ENCODE measurements at regions not wholly inside any gene's neighbourhood (a gene's known extent, or its start where the extent isn't known, plus 50 kb on each side); places are given as distances from the start of the nearest gene placed in this dataset.

GRCh38 chr12:111212814-111213456 is 156.0 kb downstream of the PHETA1 start:
- Histone ChIP-seq H3K4me1 (ENCODE audit: insufficient read depth) (no peaks in the 10 kb centered on the region), H3K4me2 (no peak overlapping the region), H3K9me3 (ENCODE audit: low read depth) (no peaks in the 10 kb centered on the region), H4K20me1 (ENCODE audit: insufficient read depth, poor library complexity, severe bottlenecking) (no peaks in the 10 kb centered on the region), H3K4me3 (no peak overlapping the region), H3K36me3 (replicated peaks; ENCODE audit: insufficient read depth, low read depth) (no peaks in the 10 kb centered on the region), H3K9me2 (replicated peaks; ENCODE audit: insufficient read depth) (no peaks in the 10 kb centered on the region), H3K79me2 (no peaks in the 10 kb centered on the region), H3K27ac (no peak overlapping the region), H2AFZ (no peak overlapping the region), H3K27me3 (peaks cover 8% of the 10 kb centered on the region)
- WGBS (ENCODE audit: low lambda C conversion rate, missing lambda C conversion rate): 87% methylated on average over 12 of the region's 12 CpGs
- no peak for TF ChIP-seq EZH2 (IDR thresholded peaks at IDR 0.05; ENCODE audit: borderline replicate concordance)
- TF ChIP-seq CTCF (IDR thresholded peaks at IDR 0.05; ENCODE audit: poor library complexity): no peak
- no peak for TF ChIP-seq EZH2phosphoT487 (IDR thresholded peaks at IDR 0.05; ENCODE audit: low read depth, severe bottlenecking, unreplicated experiment)
- DNase-seq (ENCODE audit: low spot score): no peak

GRCh38 chr12:111211910-111212757 is 156.8 kb downstream of the PHETA1 start:
- no peaks in the 10 kb centered on the region for H3K9me2 ChIP-seq (replicated peaks; ENCODE audit: insufficient read depth)
- H2AFZ ChIP-seq: no peak overlapping the region
- no peaks in the 10 kb centered on the region for H3K4me1 ChIP-seq (ENCODE audit: insufficient read depth)
- no peaks in the 10 kb centered on the region for H3K79me2 ChIP-seq
- no peaks in the 10 kb centered on the region for H4K20me1 ChIP-seq (ENCODE audit: insufficient read depth, poor library complexity, severe bottlenecking)
- H3K4me3 ChIP-seq: no peak overlapping the region
- H3K4me2 ChIP-seq: no peak overlapping the region
- H3K9me3 ChIP-seq (ENCODE audit: low read depth): no peaks in the 10 kb centered on the region
- H3K36me3 ChIP-seq (replicated peaks; ENCODE audit: insufficient read depth, low read depth): no peaks in the 10 kb centered on the region
- WGBS (ENCODE audit: low lambda C conversion rate, missing lambda C conversion rate): 44% methylated on average over 7 of the region's 7 CpGs
- TF ChIP-seq EZH2phosphoT487 (IDR thresholded peaks at IDR 0.05; ENCODE audit: low read depth, severe bottlenecking, unreplicated experiment) (no peak), EZH2 (IDR thresholded peaks at IDR 0.05; ENCODE audit: borderline replicate concordance) (no peak), CTCF (IDR thresholded peaks at IDR 0.05; ENCODE audit: poor library complexity) (no peak)
- peaks cover 11% of the 10 kb centered on the region for H3K27me3 ChIP-seq
- H3K27ac ChIP-seq: no peak overlapping the region
- peak; percentile 18 for DNase-seq (ENCODE audit: low spot score)

- H4K20me1 ChIP-seq (ENCODE audit: insufficient read depth, poor library complexity, severe bottlenecking): no peaks in the 10 kb centered on the region
- no peak overlapping the region for H3K4me2 ChIP-seq
- no peaks in the 10 kb centered on the region for H3K36me3 ChIP-seq (replicated peaks; ENCODE audit: insufficient read depth, low read depth)
- DNase-seq (ENCODE audit: low spot score): no peak
- H3K9me2 ChIP-seq (replicated peaks; ENCODE audit: insufficient read depth): no peaks in the 10 kb centered on the region
- H2AFZ ChIP-seq: no peak overlapping the region
- H3K4me3 ChIP-seq: no peak overlapping the region
- no peaks in the 10 kb centered on the region for H3K4me1 ChIP-seq (ENCODE audit: insufficient read depth)
- no peak for TF ChIP-seq EZH2phosphoT487 (IDR thresholded peaks at IDR 0.05; ENCODE audit: low read depth, severe bottlenecking, unreplicated experiment)
- no peak for TF ChIP-seq EZH2 (IDR thresholded peaks at IDR 0.05; ENCODE audit: borderline replicate concordance)
- TF ChIP-seq CTCF (IDR thresholded peaks at IDR 0.05; ENCODE audit: poor library complexity): no peak
- H3K27me3 ChIP-seq: peaks cover 8% of the 10 kb centered on the region
- no peaks in the 10 kb centered on the region for H3K9me3 ChIP-seq (ENCODE audit: low read depth)
- WGBS (ENCODE audit: low lambda C conversion rate, missing lambda C conversion rate): 56% methylated on average over 4 of the region's 4 CpGs
- H3K79me2 ChIP-seq: no peaks in the 10 kb centered on the region
- H3K27ac ChIP-seq: no peak overlapping the region
These were observed 159.1 kb downstream of the PHETA1 start for GRCh38 chr12:111209811-111210210.

Measured in hepatocyte (in vitro differentiated cells).